Activated CD4-positive, alpha-beta T cell treated with anti-CD3 and anti-CD28 coated beads for 36 hours (primary cell): ENCODE measurements at regions not wholly inside any gene's neighbourhood (a gene's known extent, or its start where the extent isn't known, plus 50 kb on each side); places are given as distances from the start of the nearest gene placed in this dataset.

Source experiments
- ATAC-seq: fragments of 200-7000 bp; cut with Tn5 transposase; one replicate; pipeline ENCODE4 v1.10.0; 2021; ENCODE audit warnings: mild to moderate bottlenecking, moderate library complexity
- CTCF ChIA-PET: fragments of 350-600 bp; sonication (Branson Sonifier 250); formaldehyde crosslinking; loops from one replicate; lab custom pipeline; 2021; ENCODE audit warnings: antibody characterized with exemption; lab: Charles Lee
- POLR2A ChIA-PET: fragments of 350-600 bp; sonication (Branson Sonifier 250); formaldehyde crosslinking; loops from one replicate; lab custom pipeline; 2021; ENCODE audit warnings: antibody characterized with exemption, inconsistent platforms; lab: Charles Lee
- DNase-seq: peaks from one replicate; pipeline ENCODE4 v3.0.0-alpha.2; 2020
- H3K27ac Mint-ChIP-seq: one replicate; pipeline ENCODE4 v1.8.0; 2021; ENCODE audit warnings: mixed read lengths
- H3K27me3 Mint-ChIP-seq: one replicate; pipeline ENCODE4 v1.8.0; 2021; ENCODE audit warnings: mixed read lengths
- H3K36me3 Mint-ChIP-seq: one replicate; pipeline ENCODE4 v1.8.0; 2021; ENCODE audit warnings: low read depth, mixed read lengths
- H3K4me1 Mint-ChIP-seq: one replicate; pipeline ENCODE4 v1.8.0; 2021; ENCODE audit warnings: mixed read lengths
- H3K4me3 Mint-ChIP-seq: one replicate; pipeline ENCODE4 v1.8.0; 2021; ENCODE audit warnings: mild to moderate bottlenecking, moderate library complexity, mixed read lengths
- H3K9me3 Mint-ChIP-seq: one replicate; pipeline ENCODE4 v1.8.0; 2021; ENCODE audit warnings: low read depth, mixed read lengths
- intact Hi-C, 2 experiments: fragments of 100-400 bp; cut with DNase I in 1 of 2; cut with micrococcal nuclease in 1 of 2; formaldehyde crosslinking; loops; one replicate each; pipeline versions ENCODE4 v1.14.2 to v1.15.1; 2022 to 2024; cut with DNase I, micrococcal nuclease

- intact Hi-C loops, result no loop called here
- H3K27ac Mint-ChIP-seq, result no peak overlapping the region
- ATAC-seq (no peak), DNase-seq (no peak)
- ChIA-PET CTCF (interaction anchor here (0.6 to 1.6 kb wide), 6 partner anchors 11 to 238 kb away, joined by 3 to 5 read pairs (median 3); no protein-coding TSS in a partner anchor), POLR2A (no interaction called here)
- no peak overlapping the region for H3K4me3 Mint-ChIP-seq
- no peaks in the 10 kb centered on the region for H3K36me3 Mint-ChIP-seq
- H3K4me1 Mint-ChIP-seq, result no peaks in the 10 kb centered on the region
- peaks cover 2% of the 10 kb centered on the region for H3K9me3 Mint-ChIP-seq
- peaks cover 2% of the 10 kb centered on the region for H3K27me3 Mint-ChIP-seq
Observed at GRCh38 chr6:20313051-20313450, 88.6 kb upstream of the E2F3 start.

GRCh38 chr6:20313960-20314530, 87.6 kb upstream of the E2F3 start:
- CTCF ChIA-PET, result interaction anchor here (1.1 to 1.6 kb wide), 3 partner anchors 213 to 237 kb away, joined by 3 to 5 read pairs (median 4); no protein-coding TSS in a partner anchor
- no peak overlapping the region for H3K27ac Mint-ChIP-seq
- peaks cover 2% of the 10 kb centered on the region for H3K9me3 Mint-ChIP-seq
- H3K36me3 Mint-ChIP-seq, result no peaks in the 10 kb centered on the region
- no peak for DNase-seq
- peaks cover 2% of the 10 kb centered on the region for H3K27me3 Mint-ChIP-seq
- intact Hi-C loops, result no loop called here
- no peak for ATAC-seq
- no peaks in the 10 kb centered on the region for H3K4me1 Mint-ChIP-seq
- H3K4me3 Mint-ChIP-seq, result no peak overlapping the region
- POLR2A ChIA-PET, result no interaction called here

- H3K27ac Mint-ChIP-seq, result no peak overlapping the region
- ChIA-PET CTCF (interaction anchor here (1.4 to 1.6 kb wide), 2 partner anchors 20 to 212 kb away, joined by 4 to 8 read pairs; no protein-coding TSS in a partner anchor), POLR2A (no interaction called here)
- DNase-seq (no peak), ATAC-seq (no peak)
- intact Hi-C loops, result no loop called here
- peaks cover 2% of the 10 kb centered on the region for H3K27me3 Mint-ChIP-seq
- peaks cover 9% of the 10 kb centered on the region for H3K4me1 Mint-ChIP-seq
- H3K4me3 Mint-ChIP-seq, result no peak overlapping the region
- H3K9me3 Mint-ChIP-seq, result peaks cover 7% of the 10 kb centered on the region
- peaks cover 2% of the 10 kb centered on the region for H3K36me3 Mint-ChIP-seq
Observed at GRCh38 chr6:20314866-20315845, 86.5 kb upstream of the E2F3 start.

GRCh38 chr6:20317430-20317829, 84.2 kb upstream of the E2F3 start:
- Mint-ChIP-seq H3K27me3 (no peaks in the 10 kb centered on the region), H3K4me1 (peaks cover 11% of the 10 kb centered on the region), H3K36me3 (peaks cover 2% of the 10 kb centered on the region), H3K4me3 (no peak overlapping the region), H3K27ac (no peak overlapping the region), H3K9me3 (peaks cover 5% of the 10 kb centered on the region)
- ATAC-seq (no peak), DNase-seq (no peak)
- ChIA-PET POLR2A (no interaction called here), CTCF (no interaction called here)
- intact Hi-C loops, result no loop called here

- DNase-seq (no peak), ATAC-seq (no peak)
- POLR2A ChIA-PET, result interaction anchor here (0.6 to 2.0 kb wide), 7 partner anchors 18 to 216 kb away, joined by 3 to 11 read pairs (median 4); no protein-coding TSS in a partner anchor
- Mint-ChIP-seq H3K27me3 (no peaks in the 10 kb centered on the region), H3K4me3 (no peak overlapping the region), H3K4me1 (peaks cover 11% of the 10 kb centered on the region), H3K9me3 (peaks cover 5% of the 10 kb centered on the region), H3K36me3 (peaks cover 2% of the 10 kb centered on the region), H3K27ac (peak overlapping the region; percentile 96)
- intact Hi-C loops, result no loop called here
- CTCF ChIA-PET, result interaction anchor here (0.9 to 2.6 kb wide), 9 partner anchors 13 to 210 kb away, joined by 3 to 14 read pairs (median 5); no protein-coding TSS in a partner anchor
Observed at GRCh38 chr6:20318851-20319387, 82.8 kb upstream of the E2F3 start.

- peaks cover 2% of the 10 kb centered on the region for H3K36me3 Mint-ChIP-seq
- DNase-seq (peak; percentile 86), ATAC-seq (peak; percentile 96)
- CTCF ChIA-PET, result interaction anchor here (0.7 to 2.6 kb wide), 13 partner anchors 13 to 211 kb away, joined by 3 to 14 read pairs (median 3); no protein-coding TSS in a partner anchor
- H3K27me3 Mint-ChIP-seq, result no peaks in the 10 kb centered on the region
- H3K4me3 Mint-ChIP-seq, result peak overlapping the region; percentile 78
- intact Hi-C loops, result loop anchor here (1.0 to 2.0 kb wide), 2 partner anchors 81 to 82 kb away; partner anchors contain the start of gene E2F3 (in 2 of the 2)
- POLR2A ChIA-PET, result interaction anchor here (0.6 to 2.0 kb wide), 11 partner anchors 19 to 806 kb away, joined by 3 to 11 read pairs (median 4); no protein-coding TSS in a partner anchor
- H3K27ac Mint-ChIP-seq, result peak overlapping the region; percentile 96
- peaks cover 5% of the 10 kb centered on the region for H3K9me3 Mint-ChIP-seq
- H3K4me1 Mint-ChIP-seq, result peaks cover 11% of the 10 kb centered on the region
Observed at GRCh38 chr6:20319520-20320357, 81.9 kb upstream of the E2F3 start.

- ChIA-PET CTCF (interaction anchor here (1.0 kb wide), 1 partner anchor 82 kb away, joined by 4 read pairs; no protein-coding TSS in a partner anchor), POLR2A (no interaction called here)
- Mint-ChIP-seq H3K4me1 (no peaks in the 10 kb centered on the region), H3K9me3 (no peaks in the 10 kb centered on the region), H3K27ac (no peak overlapping the region), H3K36me3 (no peaks in the 10 kb centered on the region), H3K27me3 (no peaks in the 10 kb centered on the region), H3K4me3 (no peak overlapping the region)
- ATAC-seq (no peak), DNase-seq (no peak)
- intact Hi-C loops, result no loop called here
Observed at GRCh38 chr6:20325641-20326421, 75.8 kb upstream of the E2F3 start.

- ATAC-seq (no peak), DNase-seq (no peak)
- H3K27ac Mint-ChIP-seq, result no peak overlapping the region
- intact Hi-C loops, result no loop called here
- ChIA-PET POLR2A (no interaction called here), CTCF (interaction anchor here (1.0 kb wide), 1 partner anchor 81 kb away, joined by 4 read pairs; no protein-coding TSS in a partner anchor)
- H3K36me3 Mint-ChIP-seq, result no peaks in the 10 kb centered on the region
- no peaks in the 10 kb centered on the region for H3K4me1 Mint-ChIP-seq
- H3K4me3 Mint-ChIP-seq, result no peak overlapping the region
- no peaks in the 10 kb centered on the region for H3K27me3 Mint-ChIP-seq
- H3K9me3 Mint-ChIP-seq, result no peaks in the 10 kb centered on the region
Observed at GRCh38 chr6:20326422-20326728, 75.3 kb upstream of the E2F3 start.

- POLR2A ChIA-PET, result no interaction called here
- no peaks in the 10 kb centered on the region for H3K4me1 Mint-ChIP-seq
- ATAC-seq (no peak), DNase-seq (no peak)
- CTCF ChIA-PET, result interaction anchor here (0.6 to 1.0 kb wide), 3 partner anchors 54 to 140 kb away, joined by 3 to 4 read pairs (median 3); no protein-coding TSS in a partner anchor
- no peak overlapping the region for H3K4me3 Mint-ChIP-seq
- no peaks in the 10 kb centered on the region for H3K27me3 Mint-ChIP-seq
- H3K27ac Mint-ChIP-seq, result no peak overlapping the region
- H3K36me3 Mint-ChIP-seq, result no peaks in the 10 kb centered on the region
- intact Hi-C loops, result no loop called here
- H3K9me3 Mint-ChIP-seq, result no peaks in the 10 kb centered on the region
Observed at GRCh38 chr6:20327141-20327540, 74.5 kb upstream of the E2F3 start.

- no peaks in the 10 kb centered on the region for H3K27me3 Mint-ChIP-seq
- ATAC-seq, result no peak
- intact Hi-C loops, result no loop called here
- no peaks in the 10 kb centered on the region for H3K4me1 Mint-ChIP-seq
- CTCF ChIA-PET, result interaction anchor here (1.2 kb wide), 1 partner anchor 76 kb away, joined by 3 read pairs; no protein-coding TSS in a partner anchor
- no peaks in the 10 kb centered on the region for H3K9me3 Mint-ChIP-seq
- no peak overlapping the region for H3K4me3 Mint-ChIP-seq
- H3K27ac Mint-ChIP-seq, result no peak overlapping the region
- H3K36me3 Mint-ChIP-seq, result no peaks in the 10 kb centered on the region
- POLR2A ChIA-PET, result no interaction called here
- DNase-seq, result no peak
Observed at GRCh38 chr6:20328266-20328923, 73.3 kb upstream of the E2F3 start.
